ENCODE measurements at regions not wholly inside any gene's neighbourhood (a gene's known extent, or its start where the extent isn't known, plus 50 kb on each side); places are given as distances from the start of the nearest gene placed in this dataset.

DNA sequence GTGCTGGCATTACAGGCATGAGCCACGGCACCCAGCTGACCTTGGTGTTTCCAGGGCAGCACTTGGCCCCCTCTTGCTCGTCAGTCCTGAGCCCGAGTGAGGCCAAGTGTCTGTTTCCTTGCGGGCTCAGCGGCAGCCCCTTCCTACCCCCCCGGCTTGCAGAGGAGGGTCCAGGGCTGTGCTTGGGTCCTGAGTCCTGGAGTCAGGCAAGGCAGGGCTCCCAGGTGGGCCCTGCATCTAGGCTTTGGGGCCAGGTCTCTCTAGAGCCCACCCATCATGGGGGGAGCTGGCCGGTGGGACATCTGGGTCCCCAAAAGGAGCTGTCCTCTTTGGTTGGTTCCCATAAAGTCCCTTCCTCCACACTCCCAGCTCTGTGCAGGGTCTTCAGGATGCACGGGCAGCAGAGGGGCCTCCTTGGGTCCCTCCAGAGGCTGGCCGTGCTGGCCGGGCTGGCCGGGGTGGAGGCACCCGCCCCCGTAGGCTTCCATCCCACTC lies 63.7 kb upstream of the HPCAL1 start:
- no peak overlapping the region for H3K4me3 ChIP-seq
- no peak overlapping the region for H3K27ac ChIP-seq (ENCODE audit: low read depth)
- Mint-ChIP-seq H3K27ac (no peak overlapping the region), H3K9me3 (no peaks in the 10 kb centered on the region; the same call in 2 of the 3 replicates), H3K4me1 (no peaks in the 10 kb centered on the region; the same call in 2 of the 3 replicates), H3K36me3 (ENCODE audit: low read depth) (no peaks in the 10 kb centered on the region), H3K4me3 (no peak overlapping the region), H3K27me3 (ENCODE audit: insufficient read depth, low read depth, poor library complexity) (peaks cover 4% of the 10 kb centered on the region)
- H2AFZ ChIP-seq: no peak overlapping the region
- no peaks in the 10 kb centered on the region for H3K9me2 ChIP-seq (ENCODE audit: insufficient read depth)
- H3F3A ChIP-seq (replicated peaks; ENCODE audit: low read depth): no peaks in the 10 kb centered on the region
- no peaks in the 10 kb centered on the region for H3K79me2 ChIP-seq (replicated peaks; ENCODE audit: insufficient read depth)
- no peak for ATAC-seq
- no peaks in the 10 kb centered on the region for H4K20me1 ChIP-seq (replicated peaks; ENCODE audit: insufficient read depth)
- H3K4me2 ChIP-seq: no peak overlapping the region
- no peak for DNase-seq (ENCODE audit: low spot score)
- no peaks in the 10 kb centered on the region for H3K4me1 ChIP-seq (ENCODE audit: insufficient read depth)
- TF ChIP-seq ZNF114 (CRISPR knock-in tag; IDR thresholded peaks at IDR 0.05): no peak
- no peak for TF ChIP-seq EZH2 (IDR thresholded peaks at IDR 0.05; ENCODE audit: low read depth, unreplicated experiment)
- no peak for TF ChIP-seq NANOG (IDR thresholded peaks at IDR 0.05; ENCODE audit: borderline replicate concordance)
- TF ChIP-seq, protein P1, sequence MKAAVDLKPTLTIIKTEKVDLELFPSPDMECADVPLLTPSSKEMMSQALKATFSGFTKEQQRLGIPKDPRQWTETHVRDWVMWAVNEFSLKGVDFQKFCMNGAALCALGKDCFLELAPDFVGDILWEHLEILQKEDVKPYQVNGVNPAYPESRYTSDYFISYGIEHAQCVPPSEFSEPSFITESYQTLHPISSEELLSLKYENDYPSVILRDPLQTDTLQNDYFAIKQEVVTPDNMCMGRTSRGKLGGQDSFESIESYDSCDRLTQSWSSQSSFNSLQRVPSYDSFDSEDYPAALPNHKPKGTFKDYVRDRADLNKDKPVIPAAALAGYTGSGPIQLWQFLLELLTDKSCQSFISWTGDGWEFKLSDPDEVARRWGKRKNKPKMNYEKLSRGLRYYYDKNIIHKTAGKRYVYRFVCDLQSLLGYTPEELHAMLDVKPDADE (IDR thresholded peaks at IDR 0.05): no peak
- TF ChIP-seq, protein P2, sequence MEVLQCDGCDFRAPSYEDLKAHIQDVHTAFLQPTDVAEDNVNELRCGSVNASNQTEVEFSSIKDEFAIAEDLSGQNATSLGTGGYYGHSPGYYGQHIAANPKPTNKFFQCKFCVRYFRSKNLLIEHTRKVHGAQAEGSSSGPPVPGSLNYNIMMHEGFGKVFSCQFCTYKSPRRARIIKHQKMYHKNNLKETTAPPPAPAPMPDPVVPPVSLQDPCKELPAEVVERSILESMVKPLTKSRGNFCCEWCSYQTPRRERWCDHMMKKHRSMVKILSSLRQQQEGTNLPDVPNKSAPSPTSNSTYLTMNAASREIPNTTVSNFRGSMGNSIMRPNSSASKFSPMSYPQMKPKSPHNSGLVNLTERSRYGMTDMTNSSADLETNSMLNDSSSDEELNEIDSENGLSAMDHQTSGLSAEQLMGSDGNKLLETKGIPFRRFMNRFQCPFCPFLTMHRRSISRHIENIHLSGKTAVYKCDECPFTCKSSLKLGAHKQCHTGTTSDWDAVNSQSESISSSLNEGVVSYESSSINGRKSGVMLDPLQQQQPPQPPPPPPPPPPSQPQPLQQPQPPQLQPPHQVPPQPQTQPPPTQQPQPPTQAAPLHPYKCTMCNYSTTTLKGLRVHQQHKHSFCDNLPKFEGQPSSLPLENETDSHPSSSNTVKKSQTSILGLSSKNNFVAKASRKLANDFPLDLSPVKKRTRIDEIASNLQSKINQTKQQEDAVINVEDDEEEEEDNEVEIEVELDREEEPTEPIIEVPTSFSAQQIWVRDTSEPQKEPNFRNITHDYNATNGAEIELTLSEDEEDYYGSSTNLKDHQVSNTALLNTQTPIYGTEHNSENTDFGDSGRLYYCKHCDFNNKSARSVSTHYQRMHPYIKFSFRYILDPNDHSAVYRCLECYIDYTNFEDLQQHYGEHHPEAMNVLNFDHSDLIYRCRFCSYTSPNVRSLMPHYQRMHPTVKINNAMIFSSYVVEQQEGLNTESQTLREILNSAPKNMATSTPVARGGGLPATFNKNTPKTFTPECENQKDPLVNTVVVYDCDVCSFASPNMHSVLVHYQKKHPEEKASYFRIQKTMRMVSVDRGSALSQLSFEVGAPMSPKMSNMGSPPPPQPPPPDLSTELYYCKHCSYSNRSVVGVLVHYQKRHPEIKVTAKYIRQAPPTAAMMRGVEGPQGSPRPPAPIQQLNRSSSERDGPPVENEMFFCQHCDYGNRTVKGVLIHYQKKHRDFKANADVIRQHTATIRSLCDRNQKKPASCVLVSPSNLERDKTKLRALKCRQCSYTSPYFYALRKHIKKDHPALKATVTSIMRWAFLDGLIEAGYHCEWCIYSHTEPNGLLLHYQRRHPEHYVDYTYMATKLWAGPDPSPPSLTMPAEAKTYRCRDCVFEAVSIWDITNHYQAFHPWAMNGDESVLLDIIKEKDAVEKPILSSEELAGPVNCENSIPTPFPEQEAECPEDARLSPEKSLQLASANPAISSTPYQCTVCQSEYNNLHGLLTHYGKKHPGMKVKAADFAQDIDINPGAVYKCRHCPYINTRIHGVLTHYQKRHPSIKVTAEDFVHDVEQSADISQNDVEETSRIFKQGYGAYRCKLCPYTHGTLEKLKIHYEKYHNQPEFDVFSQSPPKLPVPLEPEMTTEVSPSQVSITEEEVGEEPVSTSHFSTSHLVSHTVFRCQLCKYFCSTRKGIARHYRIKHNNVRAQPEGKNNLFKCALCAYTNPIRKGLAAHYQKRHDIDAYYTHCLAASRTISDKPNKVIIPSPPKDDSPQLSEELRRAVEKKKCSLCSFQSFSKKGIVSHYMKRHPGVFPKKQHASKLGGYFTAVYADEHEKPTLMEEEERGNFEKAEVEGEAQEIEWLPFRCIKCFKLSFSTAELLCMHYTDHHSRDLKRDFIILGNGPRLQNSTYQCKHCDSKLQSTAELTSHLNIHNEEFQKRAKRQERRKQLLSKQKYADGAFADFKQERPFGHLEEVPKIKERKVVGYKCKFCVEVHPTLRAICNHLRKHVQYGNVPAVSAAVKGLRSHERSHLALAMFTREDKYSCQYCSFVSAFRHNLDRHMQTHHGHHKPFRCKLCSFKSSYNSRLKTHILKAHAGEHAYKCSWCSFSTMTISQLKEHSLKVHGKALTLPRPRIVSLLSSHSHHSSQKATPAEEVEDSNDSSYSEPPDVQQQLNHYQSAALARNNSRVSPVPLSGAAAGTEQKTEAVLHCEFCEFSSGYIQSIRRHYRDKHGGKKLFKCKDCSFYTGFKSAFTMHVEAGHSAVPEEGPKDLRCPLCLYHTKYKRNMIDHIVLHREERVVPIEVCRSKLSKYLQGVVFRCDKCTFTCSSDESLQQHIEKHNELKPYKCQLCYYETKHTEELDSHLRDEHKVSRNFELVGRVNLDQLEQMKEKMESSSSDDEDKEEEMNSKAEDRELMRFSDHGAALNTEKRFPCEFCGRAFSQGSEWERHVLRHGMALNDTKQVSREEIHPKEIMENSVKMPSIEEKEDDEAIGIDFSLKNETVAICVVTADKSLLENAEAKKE (CRISPR knock-in tag; IDR thresholded peaks at IDR 0.05): no peak
- TF ChIP-seq CREB1 (CRISPR knock-in tag; IDR thresholded peaks at IDR 0.05; ENCODE audit: low read depth): no peak
- no peak for TF ChIP-seq POLR2AphosphoS5 (IDR thresholded peaks at IDR 0.05; ENCODE audit: low read depth)
- TF ChIP-seq, protein P3, sequence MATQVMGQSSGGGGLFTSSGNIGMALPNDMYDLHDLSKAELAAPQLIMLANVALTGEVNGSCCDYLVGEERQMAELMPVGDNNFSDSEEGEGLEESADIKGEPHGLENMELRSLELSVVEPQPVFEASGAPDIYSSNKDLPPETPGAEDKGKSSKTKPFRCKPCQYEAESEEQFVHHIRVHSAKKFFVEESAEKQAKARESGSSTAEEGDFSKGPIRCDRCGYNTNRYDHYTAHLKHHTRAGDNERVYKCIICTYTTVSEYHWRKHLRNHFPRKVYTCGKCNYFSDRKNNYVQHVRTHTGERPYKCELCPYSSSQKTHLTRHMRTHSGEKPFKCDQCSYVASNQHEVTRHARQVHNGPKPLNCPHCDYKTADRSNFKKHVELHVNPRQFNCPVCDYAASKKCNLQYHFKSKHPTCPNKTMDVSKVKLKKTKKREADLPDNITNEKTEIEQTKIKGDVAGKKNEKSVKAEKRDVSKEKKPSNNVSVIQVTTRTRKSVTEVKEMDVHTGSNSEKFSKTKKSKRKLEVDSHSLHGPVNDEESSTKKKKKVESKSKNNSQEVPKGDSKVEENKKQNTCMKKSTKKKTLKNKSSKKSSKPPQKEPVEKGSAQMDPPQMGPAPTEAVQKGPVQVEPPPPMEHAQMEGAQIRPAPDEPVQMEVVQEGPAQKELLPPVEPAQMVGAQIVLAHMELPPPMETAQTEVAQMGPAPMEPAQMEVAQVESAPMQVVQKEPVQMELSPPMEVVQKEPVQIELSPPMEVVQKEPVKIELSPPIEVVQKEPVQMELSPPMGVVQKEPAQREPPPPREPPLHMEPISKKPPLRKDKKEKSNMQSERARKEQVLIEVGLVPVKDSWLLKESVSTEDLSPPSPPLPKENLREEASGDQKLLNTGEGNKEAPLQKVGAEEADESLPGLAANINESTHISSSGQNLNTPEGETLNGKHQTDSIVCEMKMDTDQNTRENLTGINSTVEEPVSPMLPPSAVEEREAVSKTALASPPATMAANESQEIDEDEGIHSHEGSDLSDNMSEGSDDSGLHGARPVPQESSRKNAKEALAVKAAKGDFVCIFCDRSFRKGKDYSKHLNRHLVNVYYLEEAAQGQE (IDR thresholded peaks at IDR 0.05; ENCODE audit: unreplicated experiment): no peak
- no peak for TF ChIP-seq ZNF331 (CRISPR knock-in tag; IDR thresholded peaks at IDR 0.05; ENCODE audit: low read depth)
- H3K36me3 ChIP-seq (ENCODE audit: insufficient read depth): no peaks in the 10 kb centered on the region
- no peaks in the 10 kb centered on the region for H3K27me3 ChIP-seq (ENCODE audit: insufficient read depth)
